GM21786 (cell line): ENCODE measurements at regions not wholly inside any gene's neighbourhood (a gene's known extent, or its start where the extent isn't known, plus 50 kb on each side); places are given as distances from the start of the nearest gene placed in this dataset.

ENCODE experiments used
- ATAC-seq: cut with Tn5 transposase; IDR thresholded peaks from one replicate; pipeline ENCODE4 v1.9.1; 2021; ENCODE audit not compliant: unreplicated experiment

- no peak for ATAC-seq
Observed at GRCh38 chr5:173796721-173797495, 91.2 kb upstream of the CPEB4 start.

- ATAC-seq: no peak
Observed at GRCh38 chr5:173798127-173798810, 89.9 kb upstream of the CPEB4 start.

GRCh38 chr5:173800340-173800739 lies 87.8 kb upstream of the CPEB4 start:
- no peak for ATAC-seq

GRCh38 chr5:173801006-173801405 lies 87.1 kb upstream of the CPEB4 start:
- ATAC-seq: no peak

GRCh38 chr5:173802670-173803165 lies 85.4 kb upstream of the CPEB4 start:
- ATAC-seq: no peak

- ATAC-seq: no peak
Observed at GRCh38 chr5:173804579-173804978, 83.6 kb upstream of the CPEB4 start.

GRCh38 chr5:173806270-173807035 lies 81.7 kb upstream of the CPEB4 start:
- no peak for ATAC-seq

- no peak for ATAC-seq
Observed at GRCh38 chr5:173807181-173807655, 80.9 kb upstream of the CPEB4 start.

GRCh38 chr5:173808079-173808808 lies 79.9 kb upstream of the CPEB4 start:
- ATAC-seq: no peak

GRCh38 chr5:173809014-173809413 lies 79.1 kb upstream of the CPEB4 start:
- ATAC-seq: no peak

GRCh38 chr5:173812811-173813550 lies 75.2 kb upstream of the CPEB4 start:
- ATAC-seq: no peak

- no peak for ATAC-seq
Observed at GRCh38 chr5:173814053-173814452, 74.1 kb upstream of the CPEB4 start.

GRCh38 chr5:173815571-173815970 lies 72.6 kb upstream of the CPEB4 start:
- ATAC-seq: no peak

GRCh38 chr5:173816728-173817127 lies 71.4 kb upstream of the CPEB4 start:
- ATAC-seq: no peak

- no peak for ATAC-seq
Observed at GRCh38 chr5:173817561-173817960, 70.6 kb upstream of the CPEB4 start.

- ATAC-seq: no peak
Observed at GRCh38 chr5:173819521-173819920, 68.6 kb upstream of the CPEB4 start.

GRCh38 chr5:173823274-173823644 lies 64.9 kb upstream of the CPEB4 start:
- no peak for ATAC-seq

- ATAC-seq: no peak
Observed at GRCh38 chr5:173823721-173824567, 64.2 kb upstream of the CPEB4 start.

GRCh38 chr5:173825215-173825865 lies 62.8 kb upstream of the CPEB4 start:
- ATAC-seq: no peak
